Smooth muscle cell (in vitro differentiated cells): ENCODE measurements at regions not wholly inside any gene's neighbourhood (a gene's known extent, or its start where the extent isn't known, plus 50 kb on each side); places are given as distances from the start of the nearest gene placed in this dataset.

Experiments
- DNase-seq: peaks from one replicate; lab custom pipeline; 2025; ENCODE audit not compliant: unreplicated experiment; lab: John Stamatoyannopoulos, UW
- H2AFZ ChIP-seq: fragments of 200-600 bp; sonication (generic); 2 replicates; pipeline ENCODE4 v1.6.0; 2016; ENCODE audit warnings: antibody characterized with exemption, low read depth, mild to moderate bottlenecking
- H3F3A ChIP-seq: fragments of 200-600 bp; sonication (generic); 2 replicates; pipeline ENCODE4 v1.6.0; 2017; ENCODE audit warnings: antibody characterized with exemption, low read depth
- H3K27ac ChIP-seq: fragments of 200-600 bp; sonication (generic); 2 replicates; pipeline ENCODE4 v1.5.1; 2016; ENCODE audit warnings: low read depth, mild to moderate bottlenecking
- H3K27me3 ChIP-seq: fragments of 200-600 bp; sonication (generic); 2 replicates; pipeline ENCODE4 v1.6.1; 2016; ENCODE audit warnings: low read depth, mild to moderate bottlenecking
- H3K36me3 ChIP-seq: fragments of 200-600 bp; sonication (generic); 2 replicates; pipeline ENCODE4 v1.5.1; 2016; ENCODE audit warnings: low read depth
- H3K4me1 ChIP-seq: fragments of 200-600 bp; sonication (generic); 2 replicates; pipeline ENCODE4 v1.5.1; 2016; ENCODE audit warnings: low read depth
- H3K4me2 ChIP-seq: fragments of 200-600 bp; sonication (generic); 2 replicates; pipeline ENCODE4 v1.6.0; 2016; ENCODE audit warnings: mild to moderate bottlenecking
- H3K4me3 ChIP-seq: fragments of 200-600 bp; sonication (generic); 2 replicates; pipeline ENCODE4 v1.5.1; 2016; ENCODE audit warnings: mild to moderate bottlenecking
- H3K79me2 ChIP-seq: fragments of 200-600 bp; sonication (generic); 2 replicates; pipeline ENCODE4 v1.6.0; 2016; ENCODE audit warnings: low read depth, mild to moderate bottlenecking
- H3K9ac ChIP-seq: fragments of 200-600 bp; sonication (generic); 2 replicates; pipeline ENCODE4 v1.6.0; 2016; ENCODE audit warnings: low read depth
- H3K9me3 ChIP-seq: fragments of 200-600 bp; sonication (generic); replicated peaks from 2 replicates; pipeline ENCODE4 v1.5.1; 2016; ENCODE audit warnings: low read depth
- H4K20me1 ChIP-seq: fragments of 200-600 bp; sonication (generic); 2 replicates; pipeline ENCODE4 v1.6.0; 2016; ENCODE audit warnings: low read depth
- WGBS: methylation state at CpG from one replicate; pipeline ENCODE4 v1.1.7; 2016; ENCODE audit warnings: low lambda C conversion rate; 5-methylcytosine and 5-hydroxymethylcytosine counted together
- TF ChIP-seq, protein P1 (sequence below): fragments of 200-600 bp; sonication (generic); IDR thresholded peaks from 2 replicates; pipeline ENCODE4 v1.5.1; 2017; ENCODE audit warnings: borderline replicate concordance, mild to moderate bottlenecking, antibody characterized with exemption; ENCODE audit not compliant: insufficient read depth, poor library complexity, severe bottlenecking

DNA sequence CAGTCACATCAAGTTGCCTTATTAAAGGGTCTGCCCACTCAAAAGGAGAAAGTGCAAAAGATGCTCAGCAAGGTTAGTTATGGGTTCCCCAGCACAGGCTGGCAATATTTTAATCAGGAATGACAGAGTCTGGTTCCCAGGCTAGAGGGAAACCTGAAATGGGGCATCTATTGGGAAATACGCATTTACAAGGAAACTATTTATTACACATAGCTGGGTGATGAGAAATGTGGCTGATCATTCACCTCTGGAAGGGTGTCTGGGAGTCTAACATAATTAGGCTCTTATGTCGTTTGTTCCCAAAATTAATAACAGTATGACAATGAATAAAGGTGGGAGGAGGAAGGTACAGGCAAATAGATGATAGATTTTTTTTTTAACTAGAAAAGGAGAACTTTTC, 314.7 kb downstream of the ENC1 start:
- Histone ChIP-seq H3K4me1 (peaks cover 5% of the 10 kb centered on the region), H3K4me2 (no peak overlapping the region), H3K79me2 (no peaks in the 10 kb centered on the region), H3F3A (no peaks in the 10 kb centered on the region), H3K9ac (no peak overlapping the region), H2AFZ (no peak overlapping the region), H3K27ac (peak overlapping the region; percentile 88), H3K36me3 (no peaks in the 10 kb centered on the region), H4K20me1 (no peaks in the 10 kb centered on the region), H3K27me3 (no peaks in the 10 kb centered on the region), H3K9me3 (no peaks in the 10 kb centered on the region), H3K4me3 (no peak overlapping the region)
- DNase-seq, result no peak
- 42% methylated on average over 2 of the region's 2 CpGs for WGBS
- TF ChIP-seq, protein P1, sequence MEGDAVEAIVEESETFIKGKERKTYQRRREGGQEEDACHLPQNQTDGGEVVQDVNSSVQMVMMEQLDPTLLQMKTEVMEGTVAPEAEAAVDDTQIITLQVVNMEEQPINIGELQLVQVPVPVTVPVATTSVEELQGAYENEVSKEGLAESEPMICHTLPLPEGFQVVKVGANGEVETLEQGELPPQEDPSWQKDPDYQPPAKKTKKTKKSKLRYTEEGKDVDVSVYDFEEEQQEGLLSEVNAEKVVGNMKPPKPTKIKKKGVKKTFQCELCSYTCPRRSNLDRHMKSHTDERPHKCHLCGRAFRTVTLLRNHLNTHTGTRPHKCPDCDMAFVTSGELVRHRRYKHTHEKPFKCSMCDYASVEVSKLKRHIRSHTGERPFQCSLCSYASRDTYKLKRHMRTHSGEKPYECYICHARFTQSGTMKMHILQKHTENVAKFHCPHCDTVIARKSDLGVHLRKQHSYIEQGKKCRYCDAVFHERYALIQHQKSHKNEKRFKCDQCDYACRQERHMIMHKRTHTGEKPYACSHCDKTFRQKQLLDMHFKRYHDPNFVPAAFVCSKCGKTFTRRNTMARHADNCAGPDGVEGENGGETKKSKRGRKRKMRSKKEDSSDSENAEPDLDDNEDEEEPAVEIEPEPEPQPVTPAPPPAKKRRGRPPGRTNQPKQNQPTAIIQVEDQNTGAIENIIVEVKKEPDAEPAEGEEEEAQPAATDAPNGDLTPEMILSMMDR, result no peak

DNA sequence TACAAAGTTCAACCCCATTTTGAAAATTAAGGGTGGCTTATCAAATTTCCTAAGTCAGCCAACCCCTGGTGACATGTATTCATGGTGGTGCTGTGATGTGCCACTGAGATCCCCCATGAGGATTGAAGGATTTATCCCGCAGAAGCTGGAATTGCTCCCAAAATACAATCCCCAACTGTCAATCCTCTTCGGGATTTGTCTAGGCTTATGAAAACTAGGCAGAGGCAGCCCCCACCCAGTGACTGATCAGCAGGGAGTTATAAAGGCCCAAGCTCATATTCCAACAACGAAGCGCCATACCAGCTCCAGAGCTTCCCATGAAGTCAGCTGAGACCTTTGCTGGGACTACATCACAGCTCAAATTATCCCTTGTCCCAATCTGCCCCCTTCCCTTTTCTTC, 316.0 kb downstream of the ENC1 start:
- Histone ChIP-seq H2AFZ (no peak overlapping the region), H3K4me2 (no peak overlapping the region), H3K9me3 (no peaks in the 10 kb centered on the region), H3K36me3 (no peaks in the 10 kb centered on the region), H3K9ac (no peak overlapping the region), H3K27me3 (no peaks in the 10 kb centered on the region), H4K20me1 (no peaks in the 10 kb centered on the region), H3F3A (no peaks in the 10 kb centered on the region), H3K79me2 (no peaks in the 10 kb centered on the region), H3K4me1 (peaks cover 5% of the 10 kb centered on the region), H3K4me3 (no peak overlapping the region), H3K27ac (no peak overlapping the region)
- no peak for DNase-seq
- WGBS, result 97% methylated on average over 4 of the region's 4 CpGs
- TF ChIP-seq, protein P1, result no peak

DNA sequence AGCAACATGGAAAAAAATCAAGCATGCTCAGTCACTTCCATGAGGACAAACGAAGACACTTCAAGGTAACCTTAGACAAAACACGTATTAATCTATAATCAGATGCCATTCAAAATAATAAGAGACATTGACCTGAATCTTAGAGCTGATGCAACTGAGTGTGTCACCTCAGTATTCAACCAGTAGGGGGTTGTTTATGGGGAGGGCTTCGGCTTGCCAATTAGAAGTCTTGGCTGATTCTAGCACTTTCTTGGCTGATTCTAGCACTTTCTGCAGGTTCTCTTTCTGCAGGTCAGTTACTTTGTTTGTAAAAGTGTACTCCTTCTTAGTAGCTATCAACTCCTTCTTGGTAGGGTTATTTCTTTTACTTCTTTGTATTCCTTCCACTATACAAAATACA, 317.6 kb downstream of the ENC1 start:
- Histone ChIP-seq H3K36me3 (no peaks in the 10 kb centered on the region), H3K4me1 (peaks cover 5% of the 10 kb centered on the region), H3K79me2 (no peaks in the 10 kb centered on the region), H3K9me3 (no peaks in the 10 kb centered on the region), H3K27me3 (no peaks in the 10 kb centered on the region), H3F3A (no peaks in the 10 kb centered on the region), H3K27ac (no peak overlapping the region), H3K9ac (no peak overlapping the region), H2AFZ (no peak overlapping the region), H3K4me3 (no peak overlapping the region), H3K4me2 (no peak overlapping the region), H4K20me1 (no peaks in the 10 kb centered on the region)
- 79% methylated on average over 3 of the region's 3 CpGs for WGBS
- DNase-seq, result no peak
- TF ChIP-seq, protein P1, result no peak

DNA sequence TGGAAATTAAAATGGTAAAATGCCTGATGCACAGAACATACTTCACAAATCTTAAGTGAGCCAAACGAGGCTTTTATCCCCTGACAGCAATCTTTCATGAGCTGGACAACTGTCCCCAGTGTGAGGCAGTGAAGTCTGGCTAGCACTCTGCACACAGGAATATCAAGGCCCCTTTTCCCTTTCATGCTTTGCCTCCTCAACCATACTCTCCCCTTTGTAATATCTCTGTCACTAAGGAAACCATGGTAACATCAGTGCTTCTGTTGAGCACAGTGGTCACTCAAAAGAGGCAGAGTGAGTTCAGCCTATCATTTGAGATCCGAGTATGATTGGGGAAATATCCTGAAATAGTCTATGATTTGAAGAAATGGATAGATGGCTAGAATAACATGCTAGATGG, 318.3 kb downstream of the ENC1 start:
- DNase-seq, result no peak
- peaks cover 5% of the 10 kb centered on the region for H3F3A ChIP-seq
- no peak overlapping the region for H2AFZ ChIP-seq
- no peaks in the 10 kb centered on the region for H3K9me3 ChIP-seq
- H3K4me1 ChIP-seq, result peaks cover 2% of the 10 kb centered on the region
- WGBS, result 86% methylated on average over 2 of the region's 2 CpGs
- no peak overlapping the region for H3K4me3 ChIP-seq
- H4K20me1 ChIP-seq, result no peaks in the 10 kb centered on the region
- no peaks in the 10 kb centered on the region for H3K79me2 ChIP-seq
- H3K4me2 ChIP-seq, result no peak overlapping the region
- H3K27me3 ChIP-seq, result no peaks in the 10 kb centered on the region
- H3K9ac ChIP-seq, result no peak overlapping the region
- H3K36me3 ChIP-seq, result no peaks in the 10 kb centered on the region
- TF ChIP-seq, protein P1, result no peak
- no peak overlapping the region for H3K27ac ChIP-seq
